ENCODE measurements at regions not wholly inside any gene's neighbourhood (a gene's known extent, or its start where the extent isn't known, plus 50 kb on each side); places are given as distances from the start of the nearest gene placed in this dataset.

DNA sequence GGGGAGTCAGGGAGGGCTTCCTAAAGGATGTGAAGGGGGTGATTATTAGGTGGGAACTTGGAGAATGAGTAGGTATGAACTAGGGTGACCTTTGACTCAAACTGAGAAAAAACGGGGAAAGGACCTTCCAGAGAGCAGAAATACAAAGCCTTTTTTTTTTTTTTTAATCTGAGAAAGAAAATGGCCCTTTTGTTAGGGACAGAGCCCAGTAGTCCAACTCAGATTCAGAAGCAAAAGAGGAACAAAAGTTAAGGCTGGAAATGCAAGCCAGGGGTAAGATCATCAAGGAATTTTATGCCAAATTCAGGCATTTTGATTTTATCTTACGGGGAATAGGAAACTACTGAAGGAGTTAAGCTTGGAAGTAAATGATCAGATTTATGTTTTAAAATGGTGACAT, 96.0 kb upstream of the SMYD2 start:
- H3K4me3 ChIP-seq, result no peak overlapping the region
- intact Hi-C loops (cut with DNase I), result no loop called here
- TF ChIP-seq POLR2A (IDR thresholded peaks at IDR 0.05; ENCODE audit: low read depth) (no peak), POLR2AphosphoS5 (IDR thresholded peaks at IDR 0.05) (no peak), EP300 (IDR thresholded peaks at IDR 0.05) (no peak)
- TF ChIP-seq, protein P1, sequence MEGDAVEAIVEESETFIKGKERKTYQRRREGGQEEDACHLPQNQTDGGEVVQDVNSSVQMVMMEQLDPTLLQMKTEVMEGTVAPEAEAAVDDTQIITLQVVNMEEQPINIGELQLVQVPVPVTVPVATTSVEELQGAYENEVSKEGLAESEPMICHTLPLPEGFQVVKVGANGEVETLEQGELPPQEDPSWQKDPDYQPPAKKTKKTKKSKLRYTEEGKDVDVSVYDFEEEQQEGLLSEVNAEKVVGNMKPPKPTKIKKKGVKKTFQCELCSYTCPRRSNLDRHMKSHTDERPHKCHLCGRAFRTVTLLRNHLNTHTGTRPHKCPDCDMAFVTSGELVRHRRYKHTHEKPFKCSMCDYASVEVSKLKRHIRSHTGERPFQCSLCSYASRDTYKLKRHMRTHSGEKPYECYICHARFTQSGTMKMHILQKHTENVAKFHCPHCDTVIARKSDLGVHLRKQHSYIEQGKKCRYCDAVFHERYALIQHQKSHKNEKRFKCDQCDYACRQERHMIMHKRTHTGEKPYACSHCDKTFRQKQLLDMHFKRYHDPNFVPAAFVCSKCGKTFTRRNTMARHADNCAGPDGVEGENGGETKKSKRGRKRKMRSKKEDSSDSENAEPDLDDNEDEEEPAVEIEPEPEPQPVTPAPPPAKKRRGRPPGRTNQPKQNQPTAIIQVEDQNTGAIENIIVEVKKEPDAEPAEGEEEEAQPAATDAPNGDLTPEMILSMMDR (IDR thresholded peaks at IDR 0.05), result no peak
- H3K27me3 ChIP-seq, result peaks cover 0 to 58% (median 17%) of the 10 kb centered on the region in 4 donors
- peaks cover 4 to 10% (median 8%) of the 10 kb centered on the region in 4 donors for H3K4me1 ChIP-seq
- 68% methylated on average over 2 of the region's 2 CpGs for WGBS
- H3K27ac ChIP-seq (replicated peaks in 1 of 4), result no peak overlapping the region
- H3K9me3 ChIP-seq, result peaks cover 0 to 10% (median 4%) of the 10 kb centered on the region in 4 donors
- no peak for DNase-seq (ENCODE audit: extremely low spot score)
- H3K36me3 ChIP-seq, result no peaks in the 10 kb centered on the region

DNA sequence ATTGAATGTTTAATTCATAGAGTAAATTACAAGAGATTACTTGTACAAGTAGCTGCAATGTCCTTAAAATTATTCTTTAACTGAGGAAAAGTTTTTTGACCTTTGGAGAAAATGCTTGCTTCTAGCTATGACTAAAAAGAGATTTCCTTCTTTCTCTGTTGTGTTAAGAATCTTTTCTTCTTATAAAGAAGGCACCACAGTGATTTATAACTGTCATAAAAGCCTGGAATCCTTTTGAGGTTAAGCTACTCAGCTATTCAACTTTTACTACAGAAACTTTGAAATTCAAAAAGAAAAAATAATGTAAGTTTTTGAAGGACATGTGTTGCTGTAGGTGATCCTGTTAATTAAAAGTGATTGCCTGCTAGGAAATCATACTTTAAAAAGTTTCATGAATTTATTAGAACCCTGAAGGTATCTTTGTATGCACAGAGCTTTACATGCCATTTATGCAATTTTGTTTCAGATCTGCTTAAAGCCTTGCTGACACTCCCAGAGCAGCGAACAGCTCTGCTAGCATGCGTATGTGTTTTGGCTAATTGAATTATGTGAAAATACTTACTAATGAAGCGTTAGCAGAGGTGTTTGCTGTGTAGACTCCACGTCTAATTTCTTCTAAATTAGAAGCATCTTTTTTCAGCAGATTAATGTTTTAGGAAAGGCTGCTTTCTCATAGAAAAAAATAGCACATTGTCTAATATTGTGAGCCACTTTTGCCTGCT, 94.7 kb upstream of the SMYD2 start:
- TF ChIP-seq POLR2A (IDR thresholded peaks at IDR 0.05; ENCODE audit: low read depth) (no peak), POLR2AphosphoS5 (IDR thresholded peaks at IDR 0.05) (no peak), EP300 (IDR thresholded peaks at IDR 0.05) (no peak)
- TF ChIP-seq, protein P1 (IDR thresholded peaks at IDR 0.05), result no peak
- intact Hi-C loops (cut with DNase I), result no loop called here
- H3K27me3 ChIP-seq, result peaks cover 0 to 58% (median 17%) of the 10 kb centered on the region in 4 donors

DNA sequence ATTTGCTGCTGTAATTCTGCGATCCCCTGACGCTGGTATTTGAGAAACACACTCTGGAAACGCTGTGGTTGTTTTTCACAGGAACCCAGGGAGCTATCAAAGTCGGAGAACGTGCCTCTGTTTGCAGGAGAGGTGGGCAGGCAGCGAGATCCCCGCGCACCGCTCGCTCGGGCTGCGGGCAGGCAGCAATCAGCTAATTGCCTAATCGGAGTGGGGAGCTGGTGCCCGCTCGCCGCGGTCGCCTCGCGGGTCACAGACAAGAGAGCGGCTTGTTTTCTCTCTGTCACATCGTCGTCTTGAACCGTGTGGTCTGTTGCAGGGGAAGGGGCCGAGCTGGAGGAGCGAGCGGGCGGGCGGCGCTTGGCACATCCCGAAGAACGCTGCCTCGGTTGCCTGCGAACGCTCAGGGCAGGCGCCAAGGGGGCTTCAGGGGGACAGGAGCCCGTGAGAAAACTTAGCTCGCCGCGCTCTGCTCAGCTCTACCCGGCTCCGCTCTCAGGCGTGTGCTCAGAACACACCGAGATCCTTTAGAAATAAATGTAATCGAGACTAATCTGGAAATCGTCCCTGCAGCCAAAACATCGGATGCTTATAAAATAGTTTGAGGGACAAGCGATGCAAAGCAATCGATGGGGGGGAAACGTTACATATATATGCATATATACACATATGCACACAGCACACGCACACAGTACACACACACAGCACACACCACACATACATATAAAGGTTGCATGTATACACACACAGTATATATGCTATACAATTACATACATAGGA, 93.6 kb upstream of the SMYD2 start:
- H3K9me3 ChIP-seq, result peaks cover 0 to 7% (median 3%) of the 10 kb centered on the region in 4 donors
- H3K27me3 ChIP-seq, result peaks cover 0 to 58% (median 17%) of the 10 kb centered on the region in 4 donors
- no peak for TF ChIP-seq EP300 (IDR thresholded peaks at IDR 0.05)
- no peak for TF ChIP-seq POLR2A (IDR thresholded peaks at IDR 0.05; ENCODE audit: low read depth)
- no peak for TF ChIP-seq POLR2AphosphoS5 (IDR thresholded peaks at IDR 0.05)
- TF ChIP-seq, protein P1 (IDR thresholded peaks at IDR 0.05), result no peak
- intact Hi-C loops (cut with DNase I), result no loop called here
- H3K4me3 ChIP-seq, result peak overlapping the region in 3 of 4 donors; percentile 10 to 27 (median 22)
- DNase-seq (ENCODE audit: extremely low spot score), result no peak
- 17% methylated on average over 14 of the region's 51 CpGs for WGBS
- no peaks in the 10 kb centered on the region for H3K36me3 ChIP-seq
- H3K4me1 ChIP-seq, result peaks cover 4 to 10% (median 8%) of the 10 kb centered on the region in 4 donors
- H3K27ac ChIP-seq (replicated peaks in 1 of 4), result no peak overlapping the region

More for the DNA sequence above, 94.7 kb upstream of the SMYD2 start:
- no peak overlapping the region for H3K27ac ChIP-seq (replicated peaks in 1 of 4)
- WGBS, result 54% methylated on average over 4 of the region's 4 CpGs
- peaks cover 4 to 10% (median 8%) of the 10 kb centered on the region in 4 donors for H3K4me1 ChIP-seq
- peaks cover 0 to 10% (median 4%) of the 10 kb centered on the region in 4 donors for H3K9me3 ChIP-seq
- no peak for DNase-seq (ENCODE audit: extremely low spot score)
- no peak overlapping the region for H3K4me3 ChIP-seq
- H3K36me3 ChIP-seq, result no peaks in the 10 kb centered on the region

DNA sequence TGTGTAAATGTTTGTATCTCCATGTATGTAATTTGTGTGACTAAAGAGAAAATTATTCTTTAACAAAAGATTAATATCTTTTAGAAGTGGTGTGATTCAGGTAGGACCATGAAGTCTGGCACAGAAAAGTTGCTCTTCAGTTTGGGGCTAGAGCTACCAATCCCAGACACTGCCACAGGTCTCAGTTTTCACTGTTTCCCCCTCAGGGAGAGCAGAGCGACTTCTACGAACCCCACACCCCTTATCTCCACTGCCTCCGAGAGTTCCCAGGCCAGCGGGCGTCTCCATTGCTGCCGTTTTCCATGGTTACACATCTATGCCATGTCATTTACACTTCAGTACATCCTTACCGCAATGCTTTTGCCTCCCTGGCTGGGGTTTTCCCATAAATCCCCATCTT, 93.0 kb upstream of the SMYD2 start:
- no peak for DNase-seq (ENCODE audit: extremely low spot score)
- peaks cover 0 to under 1% (median under 1%) of the 10 kb centered on the region in 4 donors for H3K9me3 ChIP-seq
- TF ChIP-seq EP300 (IDR thresholded peaks at IDR 0.05) (no peak), POLR2A (IDR thresholded peaks at IDR 0.05; ENCODE audit: low read depth) (no peak), POLR2AphosphoS5 (IDR thresholded peaks at IDR 0.05) (no peak)
- TF ChIP-seq, protein P1 (IDR thresholded peaks at IDR 0.05), result no peak
- H3K27ac ChIP-seq (replicated peaks in 1 of 4), result no peak overlapping the region
- intact Hi-C loops (cut with DNase I), result no loop called here
- H3K36me3 ChIP-seq, result no peaks in the 10 kb centered on the region
- 31% methylated on average over 7 of the region's 7 CpGs for WGBS
- H3K27me3 ChIP-seq, result peaks cover 0 to 56% (median 17%) of the 10 kb centered on the region in 4 donors
- no peak overlapping the region for H3K4me3 ChIP-seq
- H3K4me1 ChIP-seq, result peaks cover 4 to 10% (median 8%) of the 10 kb centered on the region in 4 donors

Measured in esophagus muscularis mucosa (tissue), 4 donors.